Type B pancreatic cell (in vitro differentiated cells): ENCODE measurements at regions not wholly inside any gene's neighbourhood (a gene's known extent, or its start where the extent isn't known, plus 50 kb on each side); places are given as distances from the start of the nearest gene placed in this dataset.
"Not testable (repeated sequence)": the region's sequence is repeated elsewhere in the genome, so short reads cannot be mapped to it uniquely, and the experiment has no call there.

Experiments used
- DNase-seq: peaks from one replicate; pipeline ENCODE4 v3.0.0; 2021; ENCODE audit warnings: mixed read lengths; ENCODE audit not compliant: unreplicated experiment; ENCODE audit errors: extremely low spot score
- H3K27ac Mint-ChIP-seq: 2 replicates; pipeline ENCODE4 v1.8.0; 2021; ENCODE audit warnings: mild to moderate bottlenecking, mixed read lengths
- H3K27me3 Mint-ChIP-seq: 2 replicates; pipeline ENCODE4 v1.8.0; 2021; ENCODE audit warnings: mixed read lengths
- H3K36me3 Mint-ChIP-seq: 2 replicates; pipeline ENCODE4 v1.8.0; 2021; ENCODE audit warnings: mixed read lengths
- H3K4me1 Mint-ChIP-seq: one replicate; pipeline ENCODE4 v1.8.0; 2021; ENCODE audit warnings: mixed read lengths; ENCODE audit not compliant: unreplicated experiment
- H3K4me3 Mint-ChIP-seq: 2 replicates; pipeline ENCODE4 v1.8.0; 2021; ENCODE audit warnings: mild to moderate bottlenecking, mixed read lengths
- H3K9me3 Mint-ChIP-seq: 2 replicates; pipeline ENCODE4 v1.8.0; 2021; ENCODE audit warnings: mixed read lengths
- CTCF ChIP-seq: fragments of 200-600 bp; sonication (generic); conservative IDR thresholded peaks from 2 replicates; pipeline ENCODE4 v1.5.0; 2021; ENCODE audit warnings: antibody characterized with exemption, mild to moderate bottlenecking

DNA sequence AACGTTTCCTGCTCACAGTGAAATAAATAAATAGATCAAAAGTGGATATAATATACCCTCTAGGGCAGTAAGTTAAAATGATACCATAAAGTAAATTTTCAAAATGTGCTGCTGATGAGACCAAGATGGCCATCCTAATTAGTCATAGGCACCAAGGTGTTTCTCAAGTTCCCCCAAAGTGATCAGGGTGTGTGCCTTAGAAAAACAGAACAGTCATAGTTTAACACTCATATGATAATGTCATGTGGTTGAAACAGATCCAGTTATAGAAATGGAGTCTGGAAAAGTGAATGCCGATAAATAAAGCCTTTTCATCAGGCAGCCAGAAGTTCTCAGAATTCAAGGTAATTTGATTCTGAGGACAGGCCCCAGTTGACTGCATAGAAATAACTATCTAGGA lies 161.5 kb upstream of the CDKN2B start:
- no peaks in the 10 kb centered on the region for H3K36me3 Mint-ChIP-seq
- no peak for DNase-seq
- no peak overlapping the region for H3K27ac Mint-ChIP-seq
- H3K4me3 Mint-ChIP-seq, result no peak overlapping the region
- no peak for TF ChIP-seq CTCF
- H3K27me3 Mint-ChIP-seq, result no peaks in the 10 kb centered on the region
- peaks cover 4% of the 10 kb centered on the region for H3K4me1 Mint-ChIP-seq
- no peaks in the 10 kb centered on the region for H3K9me3 Mint-ChIP-seq

DNA sequence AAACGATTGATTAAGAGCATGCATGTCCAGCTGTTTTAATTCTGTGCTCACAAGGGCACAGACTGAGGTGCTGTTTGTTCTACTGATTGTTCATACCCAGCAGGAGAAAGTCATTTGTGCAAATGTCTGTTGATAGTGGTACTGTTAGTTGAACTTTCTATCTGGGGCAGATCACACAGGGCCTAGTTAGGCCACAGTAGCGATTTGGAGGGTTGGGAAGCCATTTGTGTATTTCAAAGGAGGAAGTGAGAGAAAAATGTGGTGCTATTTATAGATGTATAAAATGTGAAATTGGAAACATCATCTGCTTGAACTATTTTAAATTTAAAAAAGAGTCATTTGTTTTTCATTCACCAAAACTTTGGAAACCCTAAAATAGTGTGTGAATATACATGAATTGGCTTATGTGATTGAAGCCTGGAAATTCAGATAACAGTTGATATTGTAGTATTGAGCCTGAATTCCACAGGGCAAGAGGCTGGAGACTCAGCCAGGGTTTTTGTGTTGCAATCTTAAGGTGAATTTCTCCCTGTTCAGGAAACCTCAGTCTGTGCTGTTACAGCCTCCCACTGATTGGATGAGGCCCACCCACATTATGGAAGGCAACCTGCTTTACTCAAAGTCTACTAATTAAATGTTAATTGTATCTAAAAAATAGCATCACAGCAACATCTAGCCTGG lies 162.0 kb upstream of the CDKN2B start:
- Mint-ChIP-seq H3K27me3 (no peaks in the 10 kb centered on the region), H3K4me3 (no peak overlapping the region), H3K9me3 (no peaks in the 10 kb centered on the region), H3K4me1 (peaks cover 4% of the 10 kb centered on the region), H3K27ac (no peak overlapping the region), H3K36me3 (no peaks in the 10 kb centered on the region)
- no peak for TF ChIP-seq CTCF
- DNase-seq, result no peak

GRCh38 chr9:22171691-22172090 lies 162.6 kb upstream of the CDKN2B start:
- H3K27ac Mint-ChIP-seq, result no peak overlapping the region
- peaks cover 4% of the 10 kb centered on the region for H3K4me1 Mint-ChIP-seq
- H3K9me3 Mint-ChIP-seq, result no peaks in the 10 kb centered on the region
- no peaks in the 10 kb centered on the region for H3K27me3 Mint-ChIP-seq
- no peak overlapping the region for H3K4me3 Mint-ChIP-seq
- H3K36me3 Mint-ChIP-seq, result no peaks in the 10 kb centered on the region
- TF ChIP-seq CTCF, result no peak
- no peak for DNase-seq

DNA sequence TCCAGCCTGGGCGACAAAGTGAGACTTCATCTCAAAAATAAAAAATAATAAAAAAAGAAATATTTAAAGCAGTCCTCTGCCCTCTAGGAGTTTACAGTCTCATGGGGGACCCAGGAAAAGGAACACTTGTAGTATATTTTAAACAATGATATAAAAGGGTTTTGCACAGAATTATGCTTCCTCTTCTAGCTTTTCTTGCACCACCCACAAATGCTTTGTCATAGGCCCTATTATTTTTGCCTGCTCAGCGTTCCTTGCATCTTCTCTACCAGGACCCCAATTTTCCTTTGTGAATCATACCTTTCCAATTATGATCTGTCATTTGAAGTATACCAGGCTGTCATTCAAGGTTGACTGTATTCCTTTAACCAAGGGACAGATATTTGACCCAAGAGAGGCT lies 164.8 kb upstream of the CDKN2B start:
- H3K4me1 Mint-ChIP-seq, result peaks cover 4% of the 10 kb centered on the region
- H3K27ac Mint-ChIP-seq, result no peak overlapping the region
- DNase-seq, result no peak
- no peak overlapping the region for H3K4me3 Mint-ChIP-seq
- H3K27me3 Mint-ChIP-seq, result no peaks in the 10 kb centered on the region
- no peak for TF ChIP-seq CTCF
- no peaks in the 10 kb centered on the region for H3K36me3 Mint-ChIP-seq
- H3K9me3 Mint-ChIP-seq, result no peaks in the 10 kb centered on the region

DNA sequence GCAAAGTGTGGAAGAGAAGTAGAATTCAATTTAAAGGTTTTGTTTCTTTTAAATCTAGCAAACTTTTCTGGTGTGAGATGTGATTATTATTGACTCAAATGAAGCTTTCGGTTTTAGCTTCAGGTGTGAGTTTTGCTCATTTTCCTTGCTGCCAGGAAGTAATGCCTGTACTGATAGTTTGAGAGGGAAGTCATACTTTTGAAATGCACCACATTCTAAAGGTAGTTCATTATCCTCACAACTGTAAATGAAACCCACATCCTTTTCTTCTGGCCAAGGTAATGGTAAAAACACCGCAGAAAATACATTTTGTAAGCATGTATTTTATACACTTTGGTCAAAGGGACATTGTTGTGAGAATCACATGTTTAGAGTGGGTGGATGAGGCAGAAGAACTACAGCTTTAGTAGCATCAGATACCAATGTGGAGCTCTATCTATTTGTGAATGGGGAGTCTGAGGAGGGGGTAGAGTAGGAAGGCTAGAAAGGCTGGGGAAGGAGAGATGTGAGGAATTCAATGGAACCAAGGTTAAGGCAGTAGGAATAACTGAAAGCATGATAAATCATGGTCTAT lies 167.0 kb upstream of the CDKN2B start:
- Mint-ChIP-seq H3K9me3 (no peaks in the 10 kb centered on the region), H3K36me3 (no peaks in the 10 kb centered on the region), H3K27me3 (peaks cover 6% of the 10 kb centered on the region), H3K4me1 (no peaks in the 10 kb centered on the region), H3K4me3 (no peak overlapping the region), H3K27ac (no peak overlapping the region)
- no peak for DNase-seq
- no peak for TF ChIP-seq CTCF

GRCh38 chr9:22181021-22181420 lies 171.9 kb upstream of the CDKN2B start:
- not testable (repeated sequence) for H3K36me3 Mint-ChIP-seq, H3K4me1 Mint-ChIP-seq, H3K9me3 Mint-ChIP-seq, H3K27me3 Mint-ChIP-seq, H3K27ac Mint-ChIP-seq, H3K4me3 Mint-ChIP-seq, DNase-seq
